ENCODE measurements at regions not wholly inside any gene's neighbourhood (a gene's known extent, or its start where the extent isn't known, plus 50 kb on each side); places are given as distances from the start of the nearest gene placed in this dataset.

- ATAC-seq (no peak), FAIRE-seq (no peak), DNase-seq (ENCODE audit: low read depth, low spot score) (no peak)
- RAD21 ChIA-PET (ENCODE audit: unreplicated experiment): no interaction called here
- H3K9ac ChIP-seq (ENCODE audit: control insufficient read depth, insufficient read depth, low read length): no peak overlapping the region
- BruUV-seq (replicated peaks): no TSS peak
- no peak overlapping the region for H3K27ac ChIP-seq (ENCODE audit: control insufficient read depth, insufficient read depth)
- POLR2A ChIA-PET: no interaction called here
- no peaks in the 10 kb centered on the region for H3K79me2 ChIP-seq (ENCODE audit: control insufficient read depth, insufficient read depth, low read length)
- SMC1A ChIA-PET (ENCODE audit: uncharacterized antibody, unreplicated experiment): interaction anchor here (0.9 kb wide), 1 partner anchor 166 kb away, joined by 3 read pairs; no protein-coding TSS in a partner anchor
- no peaks in the 10 kb centered on the region for H3K36me3 ChIP-seq (ENCODE audit: control insufficient read depth in 2 of 2, insufficient read depth in 2 of 2, low read length in 1 of 2)
- 23% methylated on average over 4 of the region's 4 CpGs for WGBS (ENCODE audit: insufficient coverage, insufficient replicate concordance, low lambda C conversion rate, missing lambda C conversion rate)
- CTCF ChIA-PET: interaction anchor here (1.1 kb wide), 1 partner anchor 12 kb away, joined by 4 read pairs; no protein-coding TSS in a partner anchor
- H3K27me3 ChIP-seq (replicated peaks in 1 of 2; ENCODE audit: control insufficient read depth in 2 of 2, insufficient read depth in 2 of 2, low read length in 1 of 2): no peaks in the 10 kb centered on the region
- H2AFZ ChIP-seq (ENCODE audit: control insufficient read depth, low read depth, low read length): no peak overlapping the region
- no peaks in the 10 kb centered on the region for H3K9me3 ChIP-seq (replicated peaks; ENCODE audit: control insufficient read depth, insufficient read depth, low read length)
- in situ Hi-C loops (cut with MboI): no loop called here
- H4K20me1 ChIP-seq (ENCODE audit: control insufficient read depth, insufficient read depth): no peaks in the 10 kb centered on the region
- H3K4me2 ChIP-seq (ENCODE audit: control insufficient read depth, insufficient read depth): no peak overlapping the region
- no peak for TF ChIP-seq HDAC2 (IDR thresholded peaks at IDR 0.05)
- no peaks in the 10 kb centered on the region for H3K4me1 ChIP-seq (ENCODE audit: control insufficient read depth, insufficient read depth, low read length)
- intact Hi-C loops (cut with micrococcal nuclease; ENCODE audit: unreplicated experiment): no loop called here
- H3K4me3 ChIP-seq: no peak overlapping the region
Observed at GRCh38 chr4:111115881-111116280, 493.0 kb upstream of the PITX2 start.

GRCh38 chr4:111120191-111120590, 497.3 kb upstream of the PITX2 start:
- ATAC-seq: no peak
- Histone ChIP-seq H3K4me3 (no peak overlapping the region), H3K79me2 (ENCODE audit: control insufficient read depth, insufficient read depth, low read length) (no peaks in the 10 kb centered on the region), H3K9ac (ENCODE audit: control insufficient read depth, insufficient read depth, low read length) (no peak overlapping the region), H3K9me3 (replicated peaks; ENCODE audit: control insufficient read depth, insufficient read depth, low read length) (no peaks in the 10 kb centered on the region), H3K4me1 (ENCODE audit: control insufficient read depth, insufficient read depth, low read length) (no peaks in the 10 kb centered on the region), H3K27me3 (replicated peaks in 1 of 2; ENCODE audit: control insufficient read depth in 2 of 2, insufficient read depth in 2 of 2, low read length in 1 of 2) (no peaks in the 10 kb centered on the region), H3K4me2 (ENCODE audit: control insufficient read depth, insufficient read depth) (no peak overlapping the region), H3K27ac (ENCODE audit: control insufficient read depth, insufficient read depth) (no peak overlapping the region), H4K20me1 (ENCODE audit: control insufficient read depth, insufficient read depth) (no peaks in the 10 kb centered on the region), H3K36me3 (ENCODE audit: control insufficient read depth in 2 of 2, insufficient read depth in 2 of 2, low read length in 1 of 2) (no peaks in the 10 kb centered on the region), H2AFZ (ENCODE audit: control insufficient read depth, low read depth, low read length) (no peak overlapping the region)
- ChIA-PET POLR2A (no interaction called here), CTCF (interaction anchor here (1.2 to 1.5 kb wide), 2 partner anchors 12 to 16 kb away, joined by 4 read pairs; no protein-coding TSS in a partner anchor), SMC1A (ENCODE audit: uncharacterized antibody, unreplicated experiment) (interaction anchor here (0.6 kb wide), 1 partner anchor 1422 kb away, joined by 3 read pairs; no protein-coding TSS in a partner anchor), RAD21 (ENCODE audit: unreplicated experiment) (no interaction called here)
- intact Hi-C loops (cut with micrococcal nuclease; ENCODE audit: unreplicated experiment): no loop called here
- in situ Hi-C loops (cut with MboI): no loop called here
- no TSS peak for BruUV-seq (replicated peaks)
- DNase-seq (ENCODE audit: low read depth, low spot score): no peak
- no peak for FAIRE-seq
- TF ChIP-seq RAD51 (IDR thresholded peaks at IDR 0.05) (no peak), MEF2A (IDR thresholded peaks at IDR 0.05; ENCODE audit: insufficient read depth, low read depth, low read length) (no peak), STAT3 (IDR thresholded peaks at IDR 0.05; ENCODE audit: low read depth, low read length) (no peak), RUNX3 (IDR thresholded peaks at IDR 0.05; ENCODE audit: low read length) (no peak), CHD4 (IDR thresholded peaks at IDR 0.05) (no peak), HDGF (IDR thresholded peaks at IDR 0.05) (no peak), LARP7 (IDR thresholded peaks at IDR 0.05) (no peak), SIX5 (IDR thresholded peaks at IDR 0.05; ENCODE audit: low read depth, low read length, severe bottlenecking) (no peak), MEF2B (IDR thresholded peaks at IDR 0.05; ENCODE audit: partially characterized antibody, poor library complexity, severe bottlenecking) (no peak), MAX (IDR thresholded peaks at IDR 0.05; ENCODE audit: low read depth, low read length) (no peak), USF2 (IDR thresholded peaks at IDR 0.05; ENCODE audit: borderline replicate concordance, low read depth, low read length) (no peak), NFYA (IDR thresholded peaks at IDR 0.05; ENCODE audit: borderline replicate concordance, low read depth, low read length) (no peak), ATF2 (IDR thresholded peaks at IDR 0.05; ENCODE audit: low read length) (no peak), TBL1XR1 (IDR thresholded peaks at IDR 0.05; ENCODE audit: low read depth, low read length) (no peak), TCF3 (IDR thresholded peaks at IDR 0.05; ENCODE audit: borderline replicate concordance, insufficient read depth, low read depth, low read length) (no peak), RBBP5 (conservative IDR thresholded peaks at IDR 0.05) (no peak)
